ENCODE measurements at regions not wholly inside any gene's neighbourhood (a gene's known extent, or its start where the extent isn't known, plus 50 kb on each side); places are given as distances from the start of the nearest gene placed in this dataset.

DNA sequence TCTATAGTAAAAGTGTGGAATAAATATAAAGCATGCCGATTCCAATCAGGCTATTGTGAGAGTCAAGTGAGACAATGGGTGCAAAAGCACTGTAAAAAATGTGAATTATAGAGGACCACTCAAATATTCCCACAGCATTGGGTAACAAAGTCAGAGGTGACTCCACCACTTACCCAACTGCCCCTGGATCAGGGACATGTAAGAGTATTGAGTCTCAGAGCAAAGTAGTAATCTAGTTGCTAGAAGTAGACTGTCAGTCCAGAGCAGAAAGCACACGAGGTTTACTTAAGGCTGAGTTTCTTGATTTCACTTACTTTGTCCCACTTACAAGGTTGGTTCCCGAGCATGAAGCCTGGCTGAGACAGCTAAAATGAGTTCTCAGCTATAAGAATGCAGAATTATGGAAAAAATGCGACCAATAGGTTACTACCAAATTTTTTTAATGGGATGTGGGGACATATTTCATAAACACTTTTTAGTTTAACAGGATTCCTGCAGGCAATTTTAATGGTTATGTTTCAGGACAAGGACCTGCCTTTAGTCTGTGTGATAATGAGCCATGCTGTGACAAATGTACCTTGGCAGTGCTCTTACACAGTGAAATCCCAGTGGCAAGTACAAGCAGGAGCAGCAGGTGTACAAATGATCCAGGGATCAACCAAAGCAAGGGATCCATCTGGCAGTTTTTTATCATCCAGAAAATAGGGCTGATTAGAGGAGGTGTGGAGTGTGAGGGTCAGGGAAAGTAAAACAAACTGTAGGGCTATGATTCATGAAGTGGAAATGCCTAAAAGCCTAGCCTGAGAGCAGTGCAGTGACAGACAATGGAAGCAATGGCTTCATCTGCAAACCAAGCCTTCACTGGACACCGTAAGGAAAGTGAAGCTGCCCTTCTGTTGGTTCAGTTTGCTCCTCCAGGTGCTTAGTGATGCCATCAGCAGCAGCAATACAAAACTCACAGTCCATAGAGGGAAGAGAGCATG lies 156.2 kb upstream of the SPAG17 start:
- DNase-seq (ENCODE audit: low read depth) = no peak

DNA sequence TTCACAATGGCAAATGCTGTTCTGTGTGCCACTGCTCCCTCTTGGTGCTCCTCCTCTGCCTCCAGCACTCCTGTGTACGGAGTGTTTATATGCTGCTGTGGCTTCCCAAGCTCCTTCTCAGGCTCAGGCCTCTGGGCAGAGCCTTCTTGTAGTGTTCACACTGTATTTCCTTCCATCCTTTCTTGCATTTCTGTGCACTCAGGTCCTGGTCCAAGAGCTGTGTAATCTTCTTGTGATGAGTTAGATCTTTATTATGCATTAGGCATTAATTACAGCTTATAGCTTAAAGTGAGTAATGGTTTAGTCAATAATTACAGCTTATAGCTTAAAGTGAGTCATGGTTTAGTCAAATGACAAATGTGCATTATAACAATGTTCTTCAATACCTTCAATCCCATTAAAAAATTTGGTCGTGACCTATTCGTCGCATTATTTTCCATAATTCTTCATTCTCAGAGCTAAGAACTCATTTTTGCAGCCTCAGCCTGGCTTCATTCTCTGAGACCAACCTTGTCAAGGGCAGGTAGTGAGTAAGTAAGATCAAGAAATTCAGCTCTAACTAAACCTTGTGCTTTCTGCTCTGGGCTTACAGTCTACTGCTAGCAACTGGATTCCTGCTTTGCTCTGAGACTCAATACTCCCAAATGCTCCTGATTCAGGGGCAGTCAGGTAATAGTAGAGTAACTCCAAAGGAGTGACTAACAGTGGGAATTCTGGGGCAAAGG lies 154.5 kb upstream of the SPAG17 start:
- DNase-seq (ENCODE audit: low read depth) = no peak
- TF ChIP-seq, protein P1, sequence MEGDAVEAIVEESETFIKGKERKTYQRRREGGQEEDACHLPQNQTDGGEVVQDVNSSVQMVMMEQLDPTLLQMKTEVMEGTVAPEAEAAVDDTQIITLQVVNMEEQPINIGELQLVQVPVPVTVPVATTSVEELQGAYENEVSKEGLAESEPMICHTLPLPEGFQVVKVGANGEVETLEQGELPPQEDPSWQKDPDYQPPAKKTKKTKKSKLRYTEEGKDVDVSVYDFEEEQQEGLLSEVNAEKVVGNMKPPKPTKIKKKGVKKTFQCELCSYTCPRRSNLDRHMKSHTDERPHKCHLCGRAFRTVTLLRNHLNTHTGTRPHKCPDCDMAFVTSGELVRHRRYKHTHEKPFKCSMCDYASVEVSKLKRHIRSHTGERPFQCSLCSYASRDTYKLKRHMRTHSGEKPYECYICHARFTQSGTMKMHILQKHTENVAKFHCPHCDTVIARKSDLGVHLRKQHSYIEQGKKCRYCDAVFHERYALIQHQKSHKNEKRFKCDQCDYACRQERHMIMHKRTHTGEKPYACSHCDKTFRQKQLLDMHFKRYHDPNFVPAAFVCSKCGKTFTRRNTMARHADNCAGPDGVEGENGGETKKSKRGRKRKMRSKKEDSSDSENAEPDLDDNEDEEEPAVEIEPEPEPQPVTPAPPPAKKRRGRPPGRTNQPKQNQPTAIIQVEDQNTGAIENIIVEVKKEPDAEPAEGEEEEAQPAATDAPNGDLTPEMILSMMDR (IDR thresholded peaks at IDR 0.05; ENCODE audit: low read depth, low read length) = no peak
- TF ChIP-seq MYC (IDR thresholded peaks at IDR 0.05; ENCODE audit: low read depth, low read length) (no peak), POLR2A (IDR thresholded peaks at IDR 0.05; ENCODE audit: extremely low read depth, insufficient read length) (no peak)
- TF ChIP-seq, protein P2, sequence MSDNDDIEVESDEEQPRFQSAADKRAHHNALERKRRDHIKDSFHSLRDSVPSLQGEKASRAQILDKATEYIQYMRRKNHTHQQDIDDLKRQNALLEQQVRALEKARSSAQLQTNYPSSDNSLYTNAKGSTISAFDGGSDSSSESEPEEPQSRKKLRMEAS (IDR thresholded peaks at IDR 0.05; ENCODE audit: low read depth, low read length) = no peak
- no peak overlapping the region for H3K4me3 ChIP-seq (ENCODE audit: low read depth, low read length)

More for the DNA sequence above, 156.2 kb upstream of the SPAG17 start:
- no peak overlapping the region for H3K4me3 ChIP-seq (ENCODE audit: low read depth, low read length)
- TF ChIP-seq, protein P1 (IDR thresholded peaks at IDR 0.05; ENCODE audit: low read depth, low read length) = no peak
- TF ChIP-seq, protein P2 (IDR thresholded peaks at IDR 0.05; ENCODE audit: low read depth, low read length) = no peak
- TF ChIP-seq POLR2A (IDR thresholded peaks at IDR 0.05; ENCODE audit: extremely low read depth, insufficient read length) (no peak), MYC (IDR thresholded peaks at IDR 0.05; ENCODE audit: low read depth, low read length) (no peak)

DNA sequence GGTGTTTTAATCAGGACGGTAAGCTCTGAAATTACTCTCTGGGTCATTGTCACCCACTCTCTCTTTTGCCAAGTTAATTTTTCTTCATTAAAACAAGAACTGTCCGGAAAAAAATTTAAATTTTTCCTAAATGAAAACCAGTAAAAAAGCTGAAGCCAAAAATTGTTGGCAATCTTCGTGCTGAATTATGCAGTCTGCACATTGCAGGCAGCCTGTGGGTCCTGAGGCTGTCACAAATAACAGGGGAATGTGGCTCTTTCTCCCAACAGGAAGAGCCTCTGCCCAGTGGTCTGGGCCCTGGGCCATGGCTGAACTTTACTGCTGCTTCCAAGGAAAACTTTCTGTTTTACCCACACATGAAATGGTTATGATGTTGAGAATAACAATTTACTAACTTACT lies 153.9 kb upstream of the SPAG17 start:
- no peak for DNase-seq (ENCODE audit: low read depth)
- TF ChIP-seq, protein P2 (IDR thresholded peaks at IDR 0.05; ENCODE audit: low read depth, low read length) = no peak
- TF ChIP-seq MYC (IDR thresholded peaks at IDR 0.05; ENCODE audit: low read depth, low read length) = no peak
- TF ChIP-seq, protein P1 (IDR thresholded peaks at IDR 0.05; ENCODE audit: low read depth, low read length) = no peak
- no peak for TF ChIP-seq POLR2A (IDR thresholded peaks at IDR 0.05; ENCODE audit: extremely low read depth, insufficient read length)
- no peak overlapping the region for H3K4me3 ChIP-seq (ENCODE audit: low read depth, low read length)

DNA sequence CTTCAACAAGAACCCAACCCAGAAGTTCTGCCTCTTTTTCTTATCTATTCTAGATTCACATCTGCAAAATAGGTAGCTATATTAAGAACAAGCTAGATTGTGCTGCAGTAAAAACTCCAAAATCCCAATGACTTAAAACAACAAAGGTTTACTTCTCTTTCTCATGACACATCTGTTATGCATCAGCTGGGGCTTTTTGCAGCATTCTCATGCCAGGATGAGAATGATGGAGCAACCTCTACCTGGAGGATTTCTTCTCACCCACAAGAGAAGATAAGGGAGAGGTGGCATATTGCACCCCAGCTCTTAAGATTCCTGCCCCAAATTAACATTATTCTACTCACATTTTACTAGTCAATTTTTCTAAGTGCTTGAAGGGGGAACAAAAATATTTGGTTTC lies 152.3 kb upstream of the SPAG17 start:
- H3K4me3 ChIP-seq (ENCODE audit: low read depth, low read length) = no peak overlapping the region
- TF ChIP-seq, protein P2 (IDR thresholded peaks at IDR 0.05; ENCODE audit: low read depth, low read length) = no peak
- no peak for TF ChIP-seq POLR2A (IDR thresholded peaks at IDR 0.05; ENCODE audit: extremely low read depth, insufficient read length)
- no peak for TF ChIP-seq MYC (IDR thresholded peaks at IDR 0.05; ENCODE audit: low read depth, low read length)
- TF ChIP-seq, protein P1 (IDR thresholded peaks at IDR 0.05; ENCODE audit: low read depth, low read length) = no peak
- DNase-seq (ENCODE audit: low read depth) = no peak

DNA sequence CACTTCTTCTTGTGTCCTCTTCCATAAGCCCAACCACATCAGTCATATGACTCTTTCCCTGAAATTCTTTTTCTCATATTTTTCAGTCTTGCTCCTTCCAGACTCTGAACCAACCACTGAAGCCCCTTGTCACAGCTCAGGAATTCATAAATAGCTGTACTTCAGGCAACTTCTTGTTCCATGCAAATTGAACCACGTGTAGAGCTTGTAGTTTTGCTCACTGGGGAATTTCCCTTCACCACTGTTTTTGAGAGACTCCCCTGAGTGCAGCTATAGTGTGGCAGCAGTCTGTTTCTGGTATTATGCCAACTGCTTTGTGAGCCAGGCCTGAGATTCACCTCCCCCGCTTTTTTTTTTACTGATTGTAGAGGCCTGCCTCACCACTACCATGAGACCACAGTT lies 150.3 kb upstream of the SPAG17 start:
- DNase-seq (ENCODE audit: low read depth) = no peak
- H3K4me3 ChIP-seq (ENCODE audit: low read depth, low read length) = no peak overlapping the region
- TF ChIP-seq, protein P2 (IDR thresholded peaks at IDR 0.05; ENCODE audit: low read depth, low read length) = no peak
- no peak for TF ChIP-seq MYC (IDR thresholded peaks at IDR 0.05; ENCODE audit: low read depth, low read length)
